Neural cell (in vitro differentiated cells): ENCODE measurements at regions not wholly inside any gene's neighbourhood (a gene's known extent, or its start where the extent isn't known, plus 50 kb on each side); places are given as distances from the start of the nearest gene placed in this dataset.

Source experiments
- CTCF ChIP-seq: fragments of 450-650 bp; IDR thresholded peaks from 2 replicates; pipeline ENCODE4 v1.5.1; 2014; ENCODE audit warnings: antibody characterized with exemption, mild to moderate bottlenecking, moderate library complexity; ENCODE audit not compliant: poor library complexity, severe bottlenecking
- RAD21 ChIP-seq: fragments of 450-650 bp; conservative IDR thresholded peaks from 2 replicates; pipeline ENCODE4 v1.6.1; 2014; ENCODE audit warnings: antibody characterized with exemption, mild to moderate bottlenecking, moderate library complexity
- TF ChIP-seq, protein P1 (sequence below): IDR thresholded peaks from 2 replicates; pipeline ENCODE4 v1.6.1; 2012; ENCODE audit warnings: borderline replicate concordance

- TF ChIP-seq, protein P1, sequence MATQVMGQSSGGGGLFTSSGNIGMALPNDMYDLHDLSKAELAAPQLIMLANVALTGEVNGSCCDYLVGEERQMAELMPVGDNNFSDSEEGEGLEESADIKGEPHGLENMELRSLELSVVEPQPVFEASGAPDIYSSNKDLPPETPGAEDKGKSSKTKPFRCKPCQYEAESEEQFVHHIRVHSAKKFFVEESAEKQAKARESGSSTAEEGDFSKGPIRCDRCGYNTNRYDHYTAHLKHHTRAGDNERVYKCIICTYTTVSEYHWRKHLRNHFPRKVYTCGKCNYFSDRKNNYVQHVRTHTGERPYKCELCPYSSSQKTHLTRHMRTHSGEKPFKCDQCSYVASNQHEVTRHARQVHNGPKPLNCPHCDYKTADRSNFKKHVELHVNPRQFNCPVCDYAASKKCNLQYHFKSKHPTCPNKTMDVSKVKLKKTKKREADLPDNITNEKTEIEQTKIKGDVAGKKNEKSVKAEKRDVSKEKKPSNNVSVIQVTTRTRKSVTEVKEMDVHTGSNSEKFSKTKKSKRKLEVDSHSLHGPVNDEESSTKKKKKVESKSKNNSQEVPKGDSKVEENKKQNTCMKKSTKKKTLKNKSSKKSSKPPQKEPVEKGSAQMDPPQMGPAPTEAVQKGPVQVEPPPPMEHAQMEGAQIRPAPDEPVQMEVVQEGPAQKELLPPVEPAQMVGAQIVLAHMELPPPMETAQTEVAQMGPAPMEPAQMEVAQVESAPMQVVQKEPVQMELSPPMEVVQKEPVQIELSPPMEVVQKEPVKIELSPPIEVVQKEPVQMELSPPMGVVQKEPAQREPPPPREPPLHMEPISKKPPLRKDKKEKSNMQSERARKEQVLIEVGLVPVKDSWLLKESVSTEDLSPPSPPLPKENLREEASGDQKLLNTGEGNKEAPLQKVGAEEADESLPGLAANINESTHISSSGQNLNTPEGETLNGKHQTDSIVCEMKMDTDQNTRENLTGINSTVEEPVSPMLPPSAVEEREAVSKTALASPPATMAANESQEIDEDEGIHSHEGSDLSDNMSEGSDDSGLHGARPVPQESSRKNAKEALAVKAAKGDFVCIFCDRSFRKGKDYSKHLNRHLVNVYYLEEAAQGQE, result no peak
- TF ChIP-seq CTCF (no peak), RAD21 (no peak)
Measured at GRCh38 chr3:10757021-10757820, 58.8 kb upstream of the SLC6A11 start.
